ENCODE measurements at regions not wholly inside any gene's neighbourhood (a gene's known extent, or its start where the extent isn't known, plus 50 kb on each side); places are given as distances from the start of the nearest gene placed in this dataset.
A peak's percentile ranks its signal among the peaks of the same experiment; 100 is the strongest.
"Not testable (repeated sequence)": the region's sequence is repeated elsewhere in the genome, so short reads cannot be mapped to it uniquely, and the experiment has no call there.

- no peak for DNase-seq
These were observed 496.2 kb upstream of the KLHL1 start for GRCh38 chr13:70604448-70604847.

- DNase-seq = no peak
These were observed 485.5 kb upstream of the KLHL1 start for GRCh38 chr13:70593716-70594115.

GRCh38 chr13:70585109-70585508 is 476.9 kb upstream of the KLHL1 start:
- no peak for DNase-seq

GRCh38 chr13:70580825-70581224 is 472.6 kb upstream of the KLHL1 start:
- DNase-seq = no peak

- no peak for DNase-seq
These were observed 471.7 kb upstream of the KLHL1 start for GRCh38 chr13:70579941-70580340.

- DNase-seq = no peak
These were observed 463.0 kb upstream of the KLHL1 start for GRCh38 chr13:70571221-70571620.

GRCh38 chr13:70568571-70568970 is 460.3 kb upstream of the KLHL1 start:
- peak; percentile 37 for DNase-seq

GRCh38 chr13:70544706-70545105 is 436.5 kb upstream of the KLHL1 start:
- no peak for DNase-seq

GRCh38 chr13:70541451-70541850 is 433.2 kb upstream of the KLHL1 start:
- no peak for DNase-seq

GRCh38 chr13:70534466-70534865 is 426.2 kb upstream of the KLHL1 start:
- no peak for DNase-seq

GRCh38 chr13:70529652-70530051 is 421.4 kb upstream of the KLHL1 start:
- DNase-seq = no peak

- DNase-seq = no peak
These were observed 419.3 kb upstream of the KLHL1 start for GRCh38 chr13:70527599-70527998.

GRCh38 chr13:70523622-70524021 is 415.4 kb upstream of the KLHL1 start:
- peak; percentile 44 for DNase-seq

GRCh38 chr13:70520275-70521036 is 412.2 kb upstream of the KLHL1 start:
- no peak for DNase-seq

- DNase-seq = no peak
These were observed 409.8 kb upstream of the KLHL1 start for GRCh38 chr13:70518081-70518480.

- DNase-seq = no peak
These were observed 408.0 kb upstream of the KLHL1 start for GRCh38 chr13:70516226-70516625.

GRCh38 chr13:70511861-70512417 is 403.7 kb upstream of the KLHL1 start:
- DNase-seq = not testable (repeated sequence)

- DNase-seq = no peak
These were observed 397.6 kb upstream of the KLHL1 start for GRCh38 chr13:70505809-70506208.

- DNase-seq = no peak
These were observed 394.7 kb upstream of the KLHL1 start for GRCh38 chr13:70502944-70503343.

GRCh38 chr13:70490320-70490935 is 382.2 kb upstream of the KLHL1 start:
- DNase-seq = no peak

- DNase-seq = no peak
These were observed 376.7 kb upstream of the KLHL1 start for GRCh38 chr13:70484931-70485330.

GRCh38 chr13:70483599-70484276 is 375.5 kb upstream of the KLHL1 start:
- DNase-seq = no peak

GRCh38 chr13:70473907-70474306 is 365.7 kb upstream of the KLHL1 start:
- DNase-seq = no peak

GRCh38 chr13:70469077-70469476 is 360.8 kb upstream of the KLHL1 start:
- no peak for DNase-seq

Data from COR-L47 (cell line).